Neural cell (in vitro differentiated cells): ENCODE measurements at regions not wholly inside any gene's neighbourhood (a gene's known extent, or its start where the extent isn't known, plus 50 kb on each side); places are given as distances from the start of the nearest gene placed in this dataset.

Experiments used
- H2AFZ ChIP-seq: fragments of 200-600, 300-800 bp; sonication (generic), shearing (Covaris generic); 2 replicates; pipeline ENCODE4 v1.6.0; 2014; ENCODE audit warnings: low read depth, mild to moderate bottlenecking, antibody characterized with exemption, low read length, moderate library complexity
- H3F3A ChIP-seq: fragments of 200-600 bp; shearing (Covaris generic); 2 replicates; pipeline ENCODE4 v1.6.1; 2016; ENCODE audit warnings: mild to moderate bottlenecking, moderate library complexity, mixed read lengths, antibody characterized with exemption, low read length; ENCODE audit not compliant: insufficient read depth, poor library complexity, severe bottlenecking
- H3K27ac ChIP-seq: fragments of 200-600, 300-800 bp; sonication (generic), shearing (Covaris generic); 2 replicates; pipeline ENCODE4 v1.5.1; 2014; ENCODE audit warnings: mild to moderate bottlenecking, low read length, moderate library complexity
- H3K27me3 ChIP-seq: fragments of 300-800, 200-600 bp; sonication (generic), shearing (Covaris generic); 2 replicates; pipeline ENCODE4 v1.6.0; 2014; ENCODE audit warnings: mild to moderate bottlenecking, low read depth, low read length, moderate library complexity; ENCODE audit not compliant: insufficient read depth
- H3K36me3 ChIP-seq: fragments of 300-800, 200-600 bp; sonication (generic), shearing (Covaris generic); 2 replicates; pipeline ENCODE4 v1.5.1; 2014; ENCODE audit warnings: mild to moderate bottlenecking, antibody characterized with exemption, low read length, moderate library complexity; ENCODE audit not compliant: insufficient read depth
- H3K4me2 ChIP-seq: fragments of 300-800, 200-600 bp; sonication (generic), shearing (Covaris generic); 2 replicates; pipeline ENCODE4 v1.6.0; 2014; ENCODE audit warnings: mild to moderate bottlenecking, low read length
- H3K4me3 ChIP-seq: fragments of 300-800, 200-600 bp; sonication (generic), shearing (Covaris generic); 2 replicates; pipeline ENCODE4 v1.5.1; 2014; ENCODE audit warnings: mild to moderate bottlenecking, low read length, moderate library complexity
- H3K79me2 ChIP-seq: fragments of 200-600 bp; shearing (Covaris generic); replicated peaks from 2 replicates; pipeline ENCODE4 v1.6.0; 2014; ENCODE audit warnings: mild to moderate bottlenecking, low read length, moderate library complexity; ENCODE audit not compliant: insufficient read depth
- H3K9ac ChIP-seq: fragments of 300-800, 200-600 bp; sonication (generic), shearing (Covaris generic); 2 replicates; pipeline ENCODE4 v1.6.1; 2016; ENCODE audit warnings: mild to moderate bottlenecking, low read length, mixed read lengths
- H3K9me2 ChIP-seq: fragments of 200-600 bp; shearing (Covaris generic); 2 replicates; pipeline ENCODE4 v1.6.1; 2016; ENCODE audit warnings: mild to moderate bottlenecking, low read length, mixed read lengths; ENCODE audit not compliant: insufficient read depth
- H3K9me3 ChIP-seq: fragments of 200-600, 300-800 bp; sonication (generic), shearing (Covaris generic); 2 replicates; pipeline ENCODE4 v1.6.1; 2016; ENCODE audit warnings: mild to moderate bottlenecking, mixed run types, low read length, moderate library complexity, mixed read lengths
- H4K20me1 ChIP-seq: fragments of 200-600 bp; shearing (Covaris generic); 2 replicates; pipeline ENCODE4 v1.6.1; 2016; ENCODE audit warnings: mild to moderate bottlenecking, mixed run types; ENCODE audit not compliant: insufficient read depth
- CTCF ChIP-seq: fragments of 450-650 bp; IDR thresholded peaks from 2 replicates; pipeline ENCODE4 v1.5.1; 2014; ENCODE audit warnings: antibody characterized with exemption, mild to moderate bottlenecking, moderate library complexity; ENCODE audit not compliant: poor library complexity, severe bottlenecking
- EP300 ChIP-seq: fragments of 450-650 bp; conservative IDR thresholded peaks from 2 replicates; pipeline ENCODE4 v1.6.1; 2014; ENCODE audit warnings: antibody characterized with exemption, mild to moderate bottlenecking, moderate library complexity; ENCODE audit not compliant: poor library complexity, severe bottlenecking
- EZH2 ChIP-seq: fragments of 200-600, 300-800 bp; shearing (Covaris generic), sonication (generic); IDR thresholded peaks from 2 replicates; pipeline ENCODE4 v1.6.1; 2014; ENCODE audit warnings: antibody characterized with exemption, low read length, borderline replicate concordance, mild to moderate bottlenecking; ENCODE audit not compliant: insufficient read depth, poor library complexity, severe bottlenecking
- MXI1 ChIP-seq: fragments of 450-650 bp; conservative IDR thresholded peaks from 2 replicates; pipeline ENCODE4 v1.6.1; 2014; ENCODE audit warnings: antibody characterized with exemption, mild to moderate bottlenecking; ENCODE audit not compliant: poor library complexity, severe bottlenecking
- POLR2AphosphoS5 ChIP-seq: IDR thresholded peaks from 2 replicates; pipeline ENCODE4 v1.6.1; 2012
- RAD21 ChIP-seq: fragments of 450-650 bp; conservative IDR thresholded peaks from 2 replicates; pipeline ENCODE4 v1.6.1; 2014; ENCODE audit warnings: antibody characterized with exemption, mild to moderate bottlenecking, moderate library complexity
- REST ChIP-seq: IDR thresholded peaks from 2 replicates; pipeline ENCODE4 v1.6.1; 2012; ENCODE audit warnings: borderline replicate concordance
- SMC3 ChIP-seq: fragments of 450-650 bp; conservative IDR thresholded peaks from 2 replicates; pipeline ENCODE4 v1.6.1; 2014; ENCODE audit warnings: antibody characterized with exemption, mild to moderate bottlenecking, moderate library complexity; ENCODE audit not compliant: poor library complexity
- TAF1 ChIP-seq: IDR thresholded peaks from 2 replicates; pipeline ENCODE4 v1.6.1; 2012; ENCODE audit warnings: low read depth

GRCh38 chr9:81741103-81741502 lies 51.8 kb upstream of the TLE1 start:
- H3K4me2 ChIP-seq, result no peak overlapping the region
- no peaks in the 10 kb centered on the region for H3K9me2 ChIP-seq
- H3K79me2 ChIP-seq, result no peaks in the 10 kb centered on the region
- H3K4me3 ChIP-seq, result no peak overlapping the region
- H3F3A ChIP-seq, result no peaks in the 10 kb centered on the region
- H2AFZ ChIP-seq, result no peak overlapping the region
- H3K27me3 ChIP-seq, result no peaks in the 10 kb centered on the region
- no peak overlapping the region for H3K9ac ChIP-seq
- no peak for TF ChIP-seq REST
- TF ChIP-seq MXI1, result no peak
- no peak for TF ChIP-seq POLR2AphosphoS5
- TF ChIP-seq RAD21, result no peak
- TF ChIP-seq EP300, result no peak
- no peak for TF ChIP-seq SMC3
- TF ChIP-seq TAF1, result no peak
- TF ChIP-seq CTCF, result no peak
- TF ChIP-seq EZH2, result no peak
- no peaks in the 10 kb centered on the region for H3K36me3 ChIP-seq
- H4K20me1 ChIP-seq, result no peaks in the 10 kb centered on the region
- H3K27ac ChIP-seq, result no peak overlapping the region
- no peaks in the 10 kb centered on the region for H3K9me3 ChIP-seq

GRCh38 chr9:81748091-81748490 lies 58.7 kb upstream of the TLE1 start:
- Histone ChIP-seq H3K9me3 (no peaks in the 10 kb centered on the region), H3K9me2 (no peaks in the 10 kb centered on the region), H4K20me1 (no peaks in the 10 kb centered on the region), H2AFZ (no peak overlapping the region), H3F3A (no peaks in the 10 kb centered on the region), H3K9ac (no peak overlapping the region), H3K36me3 (no peaks in the 10 kb centered on the region), H3K79me2 (no peaks in the 10 kb centered on the region), H3K27ac (no peak overlapping the region), H3K27me3 (no peaks in the 10 kb centered on the region), H3K4me2 (no peak overlapping the region), H3K4me3 (no peak overlapping the region)
- TF ChIP-seq CTCF (no peak), RAD21 (no peak), EP300 (no peak), MXI1 (no peak), EZH2 (no peak), REST (no peak), SMC3 (no peak), POLR2AphosphoS5 (no peak), TAF1 (no peak)
